ENCODE measurements at regions not wholly inside any gene's neighbourhood (a gene's known extent, or its start where the extent isn't known, plus 50 kb on each side); places are given as distances from the start of the nearest gene placed in this dataset.

DNA sequence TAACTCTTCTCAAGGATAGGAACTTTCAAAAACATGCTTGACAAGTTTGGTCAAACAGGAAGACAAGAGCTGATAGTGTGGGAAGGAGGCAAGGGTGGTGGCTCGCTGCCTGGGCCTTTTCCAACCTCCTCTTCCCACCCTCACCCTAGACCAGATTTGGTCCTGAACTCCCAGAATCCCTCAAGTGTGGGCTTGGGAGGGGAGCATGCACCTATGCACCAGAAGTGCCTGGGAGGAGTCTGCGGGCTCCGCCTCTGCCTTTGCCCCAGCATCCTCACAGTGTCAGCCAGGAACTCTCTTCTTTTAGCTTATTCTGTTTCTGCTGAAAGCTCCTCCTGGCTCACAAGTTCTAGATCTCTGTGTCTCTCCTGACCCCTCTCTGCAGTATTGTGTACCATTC lies 126.2 kb upstream of the MRPS22 start:
- Histone ChIP-seq H3K27me3 (replicated peaks; ENCODE audit: insufficient read depth) (no peaks in the 10 kb centered on the region), H3K36me3 (ENCODE audit: low read depth) (no peaks in the 10 kb centered on the region), H3K9ac (no peak overlapping the region), H2AFZ (no peak overlapping the region), H3F3A (ENCODE audit: insufficient read depth) (no peaks in the 10 kb centered on the region), H3K9me2 (ENCODE audit: insufficient read depth) (no peaks in the 10 kb centered on the region), H3K4me3 (no peak overlapping the region), H3K9me3 (ENCODE audit: low read depth) (no peaks in the 10 kb centered on the region), H3K79me2 (ENCODE audit: insufficient read depth) (no peaks in the 10 kb centered on the region), H3K4me2 (ENCODE audit: unreplicated experiment) (no peak overlapping the region), H4K20me1 (ENCODE audit: insufficient read depth) (no peaks in the 10 kb centered on the region), H3K27ac (no peak overlapping the region), H3K4me1 (ENCODE audit: insufficient read depth) (peaks cover 6% of the 10 kb centered on the region; the same call in 1 of the 2 replicates)
- TF ChIP-seq EZH2 (IDR thresholded peaks at IDR 0.05; ENCODE audit: insufficient read depth, poor library complexity, severe bottlenecking) (no peak), EZH2phosphoT487 (IDR thresholded peaks at IDR 0.05; ENCODE audit: insufficient read depth, low read depth) (no peak)
- 93 to 100% methylated on average over 3 of the region's 3 CpGs for WGBS, 2 experiments (ENCODE audit: low coverage in 1 of 2, low lambda C conversion rate in 2 of 2, missing lambda C conversion rate in 2 of 2)
- DNase-seq, result no peak
- in situ Hi-C loops (cut with MboI), result no loop called here

GRCh38 chr3:139218046-139218445 lies 125.8 kb upstream of the MRPS22 start:
- Histone ChIP-seq H3K4me2 (ENCODE audit: unreplicated experiment) (no peak overlapping the region), H3K9me2 (ENCODE audit: insufficient read depth) (no peaks in the 10 kb centered on the region), H3K9me3 (ENCODE audit: low read depth) (no peaks in the 10 kb centered on the region), H3K4me3 (no peak overlapping the region), H2AFZ (no peak overlapping the region), H3K9ac (no peak overlapping the region), H3K79me2 (ENCODE audit: insufficient read depth) (no peaks in the 10 kb centered on the region), H4K20me1 (ENCODE audit: insufficient read depth) (no peaks in the 10 kb centered on the region), H3F3A (ENCODE audit: insufficient read depth) (no peaks in the 10 kb centered on the region), H3K27ac (no peak overlapping the region), H3K27me3 (replicated peaks; ENCODE audit: insufficient read depth) (no peaks in the 10 kb centered on the region), H3K4me1 (ENCODE audit: insufficient read depth) (peaks cover 6% of the 10 kb centered on the region; the same call in 1 of the 2 replicates), H3K36me3 (ENCODE audit: low read depth) (no peaks in the 10 kb centered on the region)
- in situ Hi-C loops (cut with MboI), result no loop called here
- no peak for DNase-seq
- 79 to 85% methylated on average over 2 of the region's 2 CpGs for WGBS, 2 experiments (ENCODE audit: low coverage in 1 of 2, low lambda C conversion rate in 2 of 2, missing lambda C conversion rate in 2 of 2)
- TF ChIP-seq EZH2 (IDR thresholded peaks at IDR 0.05; ENCODE audit: insufficient read depth, poor library complexity, severe bottlenecking), result no peak
- no peak for TF ChIP-seq EZH2phosphoT487 (IDR thresholded peaks at IDR 0.05; ENCODE audit: insufficient read depth, low read depth)

GRCh38 chr3:139219463-139219862 lies 124.4 kb upstream of the MRPS22 start:
- no peaks in the 10 kb centered on the region for H3K9me3 ChIP-seq (ENCODE audit: low read depth)
- H3K4me2 ChIP-seq (ENCODE audit: unreplicated experiment), result no peak overlapping the region
- 85 to 89% methylated on average over 4 of the region's 4 CpGs for WGBS, 2 experiments (ENCODE audit: low coverage in 1 of 2, low lambda C conversion rate in 2 of 2, missing lambda C conversion rate in 2 of 2)
- H3F3A ChIP-seq (ENCODE audit: insufficient read depth), result no peaks in the 10 kb centered on the region
- peaks cover 6% of the 10 kb centered on the region; the same call in 1 of the 2 replicates for H3K4me1 ChIP-seq (ENCODE audit: insufficient read depth)
- DNase-seq, result no peak
- H3K27me3 ChIP-seq (replicated peaks; ENCODE audit: insufficient read depth), result no peaks in the 10 kb centered on the region
- in situ Hi-C loops (cut with MboI), result no loop called here
- no peaks in the 10 kb centered on the region for H3K9me2 ChIP-seq (ENCODE audit: insufficient read depth)
- H3K4me3 ChIP-seq, result no peak overlapping the region
- H3K36me3 ChIP-seq (ENCODE audit: low read depth), result no peaks in the 10 kb centered on the region
- H4K20me1 ChIP-seq (ENCODE audit: insufficient read depth), result no peaks in the 10 kb centered on the region
- no peak for TF ChIP-seq EZH2phosphoT487 (IDR thresholded peaks at IDR 0.05; ENCODE audit: insufficient read depth, low read depth)
- no peak overlapping the region for H2AFZ ChIP-seq
- no peak overlapping the region for H3K9ac ChIP-seq
- H3K79me2 ChIP-seq (ENCODE audit: insufficient read depth), result no peaks in the 10 kb centered on the region
- no peak overlapping the region for H3K27ac ChIP-seq

DNA sequence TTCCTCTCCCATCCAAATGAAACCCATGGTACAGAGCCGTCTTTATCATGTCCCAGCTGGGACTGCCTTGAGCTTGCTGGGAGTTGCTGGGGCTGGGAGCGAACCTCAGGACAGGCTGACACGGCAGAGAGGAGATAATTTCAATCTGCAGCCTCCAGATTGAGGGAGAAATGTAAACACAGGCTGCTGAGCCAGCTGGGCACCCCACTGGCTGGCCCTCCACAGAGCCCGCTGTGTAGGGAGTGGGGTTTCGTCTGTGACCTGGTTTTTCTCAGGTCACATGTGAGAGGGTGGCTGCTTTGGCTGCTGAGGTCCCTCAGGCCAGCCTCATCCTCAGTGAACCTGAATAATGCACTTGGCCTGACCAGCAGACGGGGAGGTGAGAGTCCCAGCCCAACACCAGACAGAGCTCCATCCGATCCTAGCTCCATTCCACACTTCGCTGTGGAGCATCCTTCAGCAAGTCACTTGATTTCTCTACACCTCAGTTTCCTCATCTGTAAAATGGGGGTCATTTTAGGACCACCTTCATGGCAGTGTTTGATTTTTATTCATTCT lies 121.6 kb upstream of the MRPS22 start:
- Histone ChIP-seq H3K79me2 (ENCODE audit: insufficient read depth) (no peaks in the 10 kb centered on the region), H3K27me3 (replicated peaks; ENCODE audit: insufficient read depth) (no peaks in the 10 kb centered on the region), H3K4me1 (ENCODE audit: insufficient read depth) (peaks cover 11% of the 10 kb centered on the region; the same call in 1 of the 2 replicates), H3K9me2 (ENCODE audit: insufficient read depth) (no peaks in the 10 kb centered on the region), H3K9ac (no peak overlapping the region), H3K4me3 (no peak overlapping the region), H3K36me3 (ENCODE audit: low read depth) (no peaks in the 10 kb centered on the region), H4K20me1 (ENCODE audit: insufficient read depth) (no peaks in the 10 kb centered on the region), H2AFZ (no peak overlapping the region), H3K9me3 (ENCODE audit: low read depth) (no peaks in the 10 kb centered on the region), H3K4me2 (ENCODE audit: unreplicated experiment) (no peak overlapping the region), H3K27ac (no peak overlapping the region), H3F3A (ENCODE audit: insufficient read depth) (no peaks in the 10 kb centered on the region)
- TF ChIP-seq EZH2phosphoT487 (IDR thresholded peaks at IDR 0.05; ENCODE audit: insufficient read depth, low read depth) (no peak), EZH2 (IDR thresholded peaks at IDR 0.05; ENCODE audit: insufficient read depth, poor library complexity, severe bottlenecking) (no peak)
- in situ Hi-C loops (cut with MboI), result no loop called here
- WGBS, 2 experiments (ENCODE audit: low coverage in 1 of 2, low lambda C conversion rate in 2 of 2, missing lambda C conversion rate in 2 of 2), result 76 to 86% methylated on average over 8 of the region's 8 CpGs
- no peak for DNase-seq

- in situ Hi-C loops (cut with MboI), result no loop called here
- 0 out of 2 replicates have a peak, but pooled peaks cover 5% of the 10 kb centered on the region for H3K4me1 ChIP-seq (ENCODE audit: insufficient read depth)
- WGBS, 2 experiments (ENCODE audit: low coverage in 1 of 2, low lambda C conversion rate in 2 of 2, missing lambda C conversion rate in 2 of 2), result 33 to 40% methylated on average over 4 of the region's 4 CpGs
- no peaks in the 10 kb centered on the region for H3K9me3 ChIP-seq (ENCODE audit: low read depth)
- no peak overlapping the region for H3K4me2 ChIP-seq (ENCODE audit: unreplicated experiment)
- H4K20me1 ChIP-seq (ENCODE audit: insufficient read depth), result no peaks in the 10 kb centered on the region
- H3K9me2 ChIP-seq (ENCODE audit: insufficient read depth), result no peaks in the 10 kb centered on the region
- peak; percentile 53 for DNase-seq
- no peaks in the 10 kb centered on the region for H3K36me3 ChIP-seq (ENCODE audit: low read depth)
- TF ChIP-seq EZH2phosphoT487 (IDR thresholded peaks at IDR 0.05; ENCODE audit: insufficient read depth, low read depth) (no peak), EZH2 (IDR thresholded peaks at IDR 0.05; ENCODE audit: insufficient read depth, poor library complexity, severe bottlenecking) (no peak)
- H3K27me3 ChIP-seq (replicated peaks; ENCODE audit: insufficient read depth), result no peaks in the 10 kb centered on the region
- H3K4me3 ChIP-seq, result no peak overlapping the region
- H3F3A ChIP-seq (ENCODE audit: insufficient read depth), result no peaks in the 10 kb centered on the region
- H2AFZ ChIP-seq, result no peak overlapping the region
- H3K9ac ChIP-seq, result no peak overlapping the region
- no peak overlapping the region for H3K27ac ChIP-seq
- H3K79me2 ChIP-seq (ENCODE audit: insufficient read depth), result no peaks in the 10 kb centered on the region
Observed at GRCh38 chr3:139225548-139225947, 118.3 kb upstream of the MRPS22 start.
